ENCODE measurements at regions not wholly inside any gene's neighbourhood (a gene's known extent, or its start where the extent isn't known, plus 50 kb on each side); places are given as distances from the start of the nearest gene placed in this dataset.

DNA sequence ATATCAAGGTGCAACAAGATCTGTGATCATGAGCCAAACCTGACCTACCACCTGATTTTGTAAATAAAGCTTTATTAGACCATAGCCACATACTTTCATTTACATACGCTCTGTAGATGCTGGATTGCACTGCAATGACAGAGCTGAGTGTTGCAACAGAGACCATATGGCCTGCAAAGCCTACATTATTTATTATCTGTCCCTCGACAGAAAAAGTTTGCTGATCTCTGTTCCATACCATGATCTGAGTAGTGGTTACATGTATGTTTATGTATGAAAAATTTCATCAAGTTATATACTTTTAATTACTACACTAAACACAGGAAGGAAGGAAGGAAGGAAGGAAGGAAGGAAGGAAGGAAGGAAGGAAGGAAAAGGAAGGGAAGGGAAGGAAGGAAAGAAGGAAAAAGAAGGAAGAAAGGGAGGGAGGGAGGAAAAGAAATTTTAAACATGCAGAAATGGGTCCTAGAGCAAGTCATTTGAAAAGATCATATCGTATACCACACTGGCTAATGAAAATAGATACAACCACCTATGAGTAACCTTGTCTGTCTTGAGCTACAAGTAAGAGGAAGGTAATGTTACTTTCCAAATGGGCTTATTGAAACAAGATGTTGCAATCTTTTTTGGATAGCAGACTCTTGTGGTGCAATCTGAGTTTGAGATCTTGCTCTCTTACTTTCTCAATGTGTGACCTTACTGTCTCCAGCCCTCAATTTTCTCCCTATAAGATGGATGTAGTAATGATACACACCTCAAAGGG, 441.0 kb downstream of the KIF16B start (continued):
- TF ChIP-seq, protein P1, sequence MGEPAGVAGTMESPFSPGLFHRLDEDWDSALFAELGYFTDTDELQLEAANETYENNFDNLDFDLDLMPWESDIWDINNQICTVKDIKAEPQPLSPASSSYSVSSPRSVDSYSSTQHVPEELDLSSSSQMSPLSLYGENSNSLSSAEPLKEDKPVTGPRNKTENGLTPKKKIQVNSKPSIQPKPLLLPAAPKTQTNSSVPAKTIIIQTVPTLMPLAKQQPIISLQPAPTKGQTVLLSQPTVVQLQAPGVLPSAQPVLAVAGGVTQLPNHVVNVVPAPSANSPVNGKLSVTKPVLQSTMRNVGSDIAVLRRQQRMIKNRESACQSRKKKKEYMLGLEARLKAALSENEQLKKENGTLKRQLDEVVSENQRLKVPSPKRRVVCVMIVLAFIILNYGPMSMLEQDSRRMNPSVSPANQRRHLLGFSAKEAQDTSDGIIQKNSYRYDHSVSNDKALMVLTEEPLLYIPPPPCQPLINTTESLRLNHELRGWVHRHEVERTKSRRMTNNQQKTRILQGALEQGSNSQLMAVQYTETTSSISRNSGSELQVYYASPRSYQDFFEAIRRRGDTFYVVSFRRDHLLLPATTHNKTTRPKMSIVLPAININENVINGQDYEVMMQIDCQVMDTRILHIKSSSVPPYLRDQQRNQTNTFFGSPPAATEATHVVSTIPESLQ (CRISPR knock-in tag; IDR thresholded peaks at IDR 0.05): no peak
- TF ChIP-seq, protein P2, sequence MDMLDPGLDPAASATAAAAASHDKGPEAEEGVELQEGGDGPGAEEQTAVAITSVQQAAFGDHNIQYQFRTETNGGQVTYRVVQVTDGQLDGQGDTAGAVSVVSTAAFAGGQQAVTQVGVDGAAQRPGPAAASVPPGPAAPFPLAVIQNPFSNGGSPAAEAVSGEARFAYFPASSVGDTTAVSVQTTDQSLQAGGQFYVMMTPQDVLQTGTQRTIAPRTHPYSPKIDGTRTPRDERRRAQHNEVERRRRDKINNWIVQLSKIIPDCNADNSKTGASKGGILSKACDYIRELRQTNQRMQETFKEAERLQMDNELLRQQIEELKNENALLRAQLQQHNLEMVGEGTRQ (CRISPR knock-in tag; IDR thresholded peaks at IDR 0.05): no peak

DNA sequence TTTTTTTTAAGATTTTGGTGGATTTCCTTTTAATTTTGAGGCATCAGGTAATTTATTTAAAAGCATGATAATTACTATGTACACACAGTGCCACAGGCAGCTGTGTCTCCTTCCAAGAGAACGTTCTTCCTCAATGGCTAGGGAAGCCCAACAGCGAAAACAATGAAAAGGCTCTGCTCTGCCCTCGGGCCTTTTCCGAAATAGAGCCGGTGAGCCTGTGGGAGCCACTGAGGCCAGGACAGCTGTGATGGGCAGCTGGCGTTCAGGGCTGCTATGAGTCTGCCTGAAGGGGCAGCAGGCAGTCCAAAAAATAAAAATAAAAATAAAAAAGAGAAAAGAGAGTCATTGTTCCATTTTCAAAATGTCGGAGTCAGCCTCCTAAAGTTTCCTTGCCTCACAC, 443.8 kb downstream of the KIF16B start:
- Mint-ChIP-seq H3K27me3 (ENCODE audit: low read depth) (no peaks in the 10 kb centered on the region), H3K4me1 (no peaks in the 10 kb centered on the region), H3K27ac (no peak overlapping the region), H3K4me3 (no peak overlapping the region), H3K9me3 (peaks cover 19% of the 10 kb centered on the region), H3K36me3 (peaks cover 6% of the 10 kb centered on the region; the same call in 1 of the 2 replicates)
- ChIA-PET CTCF (no interaction called here), POLR2A (no interaction called here)
- DNase-seq (ENCODE audit: low spot score) (no peak), ATAC-seq (no peak)
- TF ChIP-seq, protein P3, sequence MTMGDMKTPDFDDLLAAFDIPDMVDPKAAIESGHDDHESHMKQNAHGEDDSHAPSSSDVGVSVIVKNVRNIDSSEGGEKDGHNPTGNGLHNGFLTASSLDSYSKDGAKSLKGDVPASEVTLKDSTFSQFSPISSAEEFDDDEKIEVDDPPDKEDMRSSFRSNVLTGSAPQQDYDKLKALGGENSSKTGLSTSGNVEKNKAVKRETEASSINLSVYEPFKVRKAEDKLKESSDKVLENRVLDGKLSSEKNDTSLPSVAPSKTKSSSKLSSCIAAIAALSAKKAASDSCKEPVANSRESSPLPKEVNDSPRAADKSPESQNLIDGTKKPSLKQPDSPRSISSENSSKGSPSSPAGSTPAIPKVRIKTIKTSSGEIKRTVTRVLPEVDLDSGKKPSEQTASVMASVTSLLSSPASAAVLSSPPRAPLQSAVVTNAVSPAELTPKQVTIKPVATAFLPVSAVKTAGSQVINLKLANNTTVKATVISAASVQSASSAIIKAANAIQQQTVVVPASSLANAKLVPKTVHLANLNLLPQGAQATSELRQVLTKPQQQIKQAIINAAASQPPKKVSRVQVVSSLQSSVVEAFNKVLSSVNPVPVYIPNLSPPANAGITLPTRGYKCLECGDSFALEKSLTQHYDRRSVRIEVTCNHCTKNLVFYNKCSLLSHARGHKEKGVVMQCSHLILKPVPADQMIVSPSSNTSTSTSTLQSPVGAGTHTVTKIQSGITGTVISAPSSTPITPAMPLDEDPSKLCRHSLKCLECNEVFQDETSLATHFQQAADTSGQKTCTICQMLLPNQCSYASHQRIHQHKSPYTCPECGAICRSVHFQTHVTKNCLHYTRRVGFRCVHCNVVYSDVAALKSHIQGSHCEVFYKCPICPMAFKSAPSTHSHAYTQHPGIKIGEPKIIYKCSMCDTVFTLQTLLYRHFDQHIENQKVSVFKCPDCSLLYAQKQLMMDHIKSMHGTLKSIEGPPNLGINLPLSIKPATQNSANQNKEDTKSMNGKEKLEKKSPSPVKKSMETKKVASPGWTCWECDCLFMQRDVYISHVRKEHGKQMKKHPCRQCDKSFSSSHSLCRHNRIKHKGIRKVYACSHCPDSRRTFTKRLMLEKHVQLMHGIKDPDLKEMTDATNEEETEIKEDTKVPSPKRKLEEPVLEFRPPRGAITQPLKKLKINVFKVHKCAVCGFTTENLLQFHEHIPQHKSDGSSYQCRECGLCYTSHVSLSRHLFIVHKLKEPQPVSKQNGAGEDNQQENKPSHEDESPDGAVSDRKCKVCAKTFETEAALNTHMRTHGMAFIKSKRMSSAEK (CRISPR knock-in tag; IDR thresholded peaks at IDR 0.05; ENCODE audit: borderline replicate concordance): no peak
- TF ChIP-seq, protein P4, sequence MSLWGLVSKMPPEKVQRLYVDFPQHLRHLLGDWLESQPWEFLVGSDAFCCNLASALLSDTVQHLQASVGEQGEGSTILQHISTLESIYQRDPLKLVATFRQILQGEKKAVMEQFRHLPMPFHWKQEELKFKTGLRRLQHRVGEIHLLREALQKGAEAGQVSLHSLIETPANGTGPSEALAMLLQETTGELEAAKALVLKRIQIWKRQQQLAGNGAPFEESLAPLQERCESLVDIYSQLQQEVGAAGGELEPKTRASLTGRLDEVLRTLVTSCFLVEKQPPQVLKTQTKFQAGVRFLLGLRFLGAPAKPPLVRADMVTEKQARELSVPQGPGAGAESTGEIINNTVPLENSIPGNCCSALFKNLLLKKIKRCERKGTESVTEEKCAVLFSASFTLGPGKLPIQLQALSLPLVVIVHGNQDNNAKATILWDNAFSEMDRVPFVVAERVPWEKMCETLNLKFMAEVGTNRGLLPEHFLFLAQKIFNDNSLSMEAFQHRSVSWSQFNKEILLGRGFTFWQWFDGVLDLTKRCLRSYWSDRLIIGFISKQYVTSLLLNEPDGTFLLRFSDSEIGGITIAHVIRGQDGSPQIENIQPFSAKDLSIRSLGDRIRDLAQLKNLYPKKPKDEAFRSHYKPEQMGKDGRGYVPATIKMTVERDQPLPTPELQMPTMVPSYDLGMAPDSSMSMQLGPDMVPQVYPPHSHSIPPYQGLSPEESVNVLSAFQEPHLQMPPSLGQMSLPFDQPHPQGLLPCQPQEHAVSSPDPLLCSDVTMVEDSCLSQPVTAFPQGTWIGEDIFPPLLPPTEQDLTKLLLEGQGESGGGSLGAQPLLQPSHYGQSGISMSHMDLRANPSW (CRISPR knock-in tag; conservative IDR thresholded peaks at IDR 0.05; ENCODE audit: low read depth): no peak
- TF ChIP-seq, protein P1 (CRISPR knock-in tag; IDR thresholded peaks at IDR 0.05): no peak
- no peak for TF ChIP-seq FOXP1 (CRISPR knock-in tag; IDR thresholded peaks at IDR 0.05; ENCODE audit: borderline replicate concordance)
- TF ChIP-seq, protein P5, sequence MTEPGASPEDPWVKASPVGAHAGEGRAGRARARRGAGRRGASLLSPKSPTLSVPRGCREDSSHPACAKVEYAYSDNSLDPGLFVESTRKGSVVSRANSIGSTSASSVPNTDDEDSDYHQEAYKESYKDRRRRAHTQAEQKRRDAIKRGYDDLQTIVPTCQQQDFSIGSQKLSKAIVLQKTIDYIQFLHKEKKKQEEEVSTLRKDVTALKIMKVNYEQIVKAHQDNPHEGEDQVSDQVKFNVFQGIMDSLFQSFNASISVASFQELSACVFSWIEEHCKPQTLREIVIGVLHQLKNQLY (CRISPR knock-in tag; IDR thresholded peaks at IDR 0.05): no peak
- TF ChIP-seq KAT7 (CRISPR knock-in tag; IDR thresholded peaks at IDR 0.05; ENCODE audit: borderline replicate concordance): no peak
- TF ChIP-seq, protein P6, sequence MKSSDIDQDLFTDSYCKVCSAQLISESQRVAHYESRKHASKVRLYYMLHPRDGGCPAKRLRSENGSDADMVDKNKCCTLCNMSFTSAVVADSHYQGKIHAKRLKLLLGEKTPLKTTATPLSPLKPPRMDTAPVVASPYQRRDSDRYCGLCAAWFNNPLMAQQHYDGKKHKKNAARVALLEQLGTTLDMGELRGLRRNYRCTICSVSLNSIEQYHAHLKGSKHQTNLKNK (CRISPR knock-in tag; IDR thresholded peaks at IDR 0.05): no peak
- no peak for TF ChIP-seq ZNF219 (CRISPR knock-in tag; IDR thresholded peaks at IDR 0.05; ENCODE audit: borderline replicate concordance)
- TF ChIP-seq CREM (CRISPR knock-in tag; IDR thresholded peaks at IDR 0.05): no peak
- TF ChIP-seq, protein P7, sequence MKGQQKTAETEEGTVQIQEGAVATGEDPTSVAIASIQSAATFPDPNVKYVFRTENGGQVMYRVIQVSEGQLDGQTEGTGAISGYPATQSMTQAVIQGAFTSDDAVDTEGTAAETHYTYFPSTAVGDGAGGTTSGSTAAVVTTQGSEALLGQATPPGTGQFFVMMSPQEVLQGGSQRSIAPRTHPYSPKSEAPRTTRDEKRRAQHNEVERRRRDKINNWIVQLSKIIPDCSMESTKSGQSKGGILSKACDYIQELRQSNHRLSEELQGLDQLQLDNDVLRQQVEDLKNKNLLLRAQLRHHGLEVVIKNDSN (CRISPR knock-in tag; IDR thresholded peaks at IDR 0.05): no peak
- TF ChIP-seq NR2C2 (CRISPR knock-in tag; IDR thresholded peaks at IDR 0.05): no peak
- no peak for TF ChIP-seq MYBL2 (CRISPR knock-in tag; IDR thresholded peaks at IDR 0.05)
- TF ChIP-seq, protein P8, sequence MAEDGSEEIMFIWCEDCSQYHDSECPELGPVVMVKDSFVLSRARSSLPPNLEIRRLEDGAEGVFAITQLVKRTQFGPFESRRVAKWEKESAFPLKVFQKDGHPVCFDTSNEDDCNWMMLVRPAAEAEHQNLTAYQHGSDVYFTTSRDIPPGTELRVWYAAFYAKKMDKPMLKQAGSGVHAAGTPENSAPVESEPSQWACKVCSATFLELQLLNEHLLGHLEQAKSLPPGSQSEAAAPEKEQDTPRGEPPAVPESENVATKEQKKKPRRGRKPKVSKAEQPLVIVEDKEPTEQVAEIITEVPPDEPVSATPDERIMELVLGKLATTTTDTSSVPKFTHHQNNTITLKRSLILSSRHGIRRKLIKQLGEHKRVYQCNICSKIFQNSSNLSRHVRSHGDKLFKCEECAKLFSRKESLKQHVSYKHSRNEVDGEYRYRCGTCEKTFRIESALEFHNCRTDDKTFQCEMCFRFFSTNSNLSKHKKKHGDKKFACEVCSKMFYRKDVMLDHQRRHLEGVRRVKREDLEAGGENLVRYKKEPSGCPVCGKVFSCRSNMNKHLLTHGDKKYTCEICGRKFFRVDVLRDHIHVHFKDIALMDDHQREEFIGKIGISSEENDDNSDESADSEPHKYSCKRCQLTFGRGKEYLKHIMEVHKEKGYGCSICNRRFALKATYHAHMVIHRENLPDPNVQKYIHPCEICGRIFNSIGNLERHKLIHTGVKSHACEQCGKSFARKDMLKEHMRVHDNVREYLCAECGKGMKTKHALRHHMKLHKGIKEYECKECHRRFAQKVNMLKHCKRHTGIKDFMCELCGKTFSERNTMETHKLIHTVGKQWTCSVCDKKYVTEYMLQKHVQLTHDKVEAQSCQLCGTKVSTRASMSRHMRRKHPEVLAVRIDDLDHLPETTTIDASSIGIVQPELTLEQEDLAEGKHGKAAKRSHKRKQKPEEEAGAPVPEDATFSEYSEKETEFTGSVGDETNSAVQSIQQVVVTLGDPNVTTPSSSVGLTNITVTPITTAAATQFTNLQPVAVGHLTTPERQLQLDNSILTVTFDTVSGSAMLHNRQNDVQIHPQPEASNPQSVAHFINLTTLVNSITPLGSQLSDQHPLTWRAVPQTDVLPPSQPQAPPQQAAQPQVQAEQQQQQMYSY (CRISPR knock-in tag; IDR thresholded peaks at IDR 0.05): no peak
- TF ChIP-seq FOXJ3 (CRISPR knock-in tag; IDR thresholded peaks at IDR 0.05; ENCODE audit: borderline replicate concordance): no peak
- TF ChIP-seq TCF7 (CRISPR knock-in tag; IDR thresholded peaks at IDR 0.05; ENCODE audit: low read depth): no peak
